HL-60 (cell line): ENCODE measurements at regions not wholly inside any gene's neighbourhood (a gene's known extent, or its start where the extent isn't known, plus 50 kb on each side); places are given as distances from the start of the nearest gene placed in this dataset.

ENCODE experiments used
- DNase-seq, 2 experiments: peaks; one replicate each; pipeline ENCODE4 v3.0.0-alpha.2; 2010 to 2020; ENCODE audit warnings: low read depth in 1 of 2, low spot score in 1 of 2
- H3K27ac ChIP-seq: fragments of 250-450 bp; sonication (Bioruptor Pico); replicated peaks from 2 replicates; pipeline ENCODE4 v1.5.1; 2020; ENCODE audit warnings: mild to moderate bottlenecking, moderate library complexity
- H3K27me3 ChIP-seq: fragments of 250-450 bp; sonication (Bioruptor Pico); 2 replicates; pipeline ENCODE4 v1.5.1; 2021; ENCODE audit warnings: mild to moderate bottlenecking, moderate library complexity; ENCODE audit not compliant: insufficient read depth, poor library complexity, severe bottlenecking
- H3K4me3 ChIP-seq: replicated peaks from 2 replicates; pipeline ENCODE4 v1.5.1; 2011; ENCODE audit warnings: mild to moderate bottlenecking, control low read depth, low read length; ENCODE audit not compliant: insufficient read depth
- CTCF ChIP-seq: IDR thresholded peaks from one replicate; pipeline ENCODE4 v1.5.1; 2011; ENCODE audit warnings: low read length, control low read depth, inconsistent platforms; ENCODE audit not compliant: insufficient read depth
- GABPA ChIP-seq: IDR thresholded peaks from 2 replicates; pipeline ENCODE4 v1.6.1; 2012; ENCODE audit warnings: low read depth
- POLR2AphosphoS5 ChIP-seq: IDR thresholded peaks from 2 replicates; pipeline ENCODE4 v1.6.1; 2012; ENCODE audit warnings: low read depth
- SPI1 ChIP-seq: IDR thresholded peaks from 2 replicates; pipeline ENCODE4 v1.6.1; 2012; ENCODE audit warnings: low read depth, mild to moderate bottlenecking, borderline replicate concordance
- TF ChIP-seq, protein P1 (sequence below): IDR thresholded peaks from 2 replicates; pipeline ENCODE4 v1.6.1; 2012; ENCODE audit warnings: low read depth; ENCODE audit not compliant: insufficient replicate concordance

- Histone ChIP-seq H3K27me3 (no peaks in the 10 kb centered on the region), H3K4me3 (no peak overlapping the region), H3K27ac (no peak overlapping the region)
- TF ChIP-seq CTCF, result no peak
- no peak for TF ChIP-seq GABPA
- TF ChIP-seq, protein P1, sequence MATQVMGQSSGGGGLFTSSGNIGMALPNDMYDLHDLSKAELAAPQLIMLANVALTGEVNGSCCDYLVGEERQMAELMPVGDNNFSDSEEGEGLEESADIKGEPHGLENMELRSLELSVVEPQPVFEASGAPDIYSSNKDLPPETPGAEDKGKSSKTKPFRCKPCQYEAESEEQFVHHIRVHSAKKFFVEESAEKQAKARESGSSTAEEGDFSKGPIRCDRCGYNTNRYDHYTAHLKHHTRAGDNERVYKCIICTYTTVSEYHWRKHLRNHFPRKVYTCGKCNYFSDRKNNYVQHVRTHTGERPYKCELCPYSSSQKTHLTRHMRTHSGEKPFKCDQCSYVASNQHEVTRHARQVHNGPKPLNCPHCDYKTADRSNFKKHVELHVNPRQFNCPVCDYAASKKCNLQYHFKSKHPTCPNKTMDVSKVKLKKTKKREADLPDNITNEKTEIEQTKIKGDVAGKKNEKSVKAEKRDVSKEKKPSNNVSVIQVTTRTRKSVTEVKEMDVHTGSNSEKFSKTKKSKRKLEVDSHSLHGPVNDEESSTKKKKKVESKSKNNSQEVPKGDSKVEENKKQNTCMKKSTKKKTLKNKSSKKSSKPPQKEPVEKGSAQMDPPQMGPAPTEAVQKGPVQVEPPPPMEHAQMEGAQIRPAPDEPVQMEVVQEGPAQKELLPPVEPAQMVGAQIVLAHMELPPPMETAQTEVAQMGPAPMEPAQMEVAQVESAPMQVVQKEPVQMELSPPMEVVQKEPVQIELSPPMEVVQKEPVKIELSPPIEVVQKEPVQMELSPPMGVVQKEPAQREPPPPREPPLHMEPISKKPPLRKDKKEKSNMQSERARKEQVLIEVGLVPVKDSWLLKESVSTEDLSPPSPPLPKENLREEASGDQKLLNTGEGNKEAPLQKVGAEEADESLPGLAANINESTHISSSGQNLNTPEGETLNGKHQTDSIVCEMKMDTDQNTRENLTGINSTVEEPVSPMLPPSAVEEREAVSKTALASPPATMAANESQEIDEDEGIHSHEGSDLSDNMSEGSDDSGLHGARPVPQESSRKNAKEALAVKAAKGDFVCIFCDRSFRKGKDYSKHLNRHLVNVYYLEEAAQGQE, result no peak
- TF ChIP-seq POLR2AphosphoS5, result no peak
- TF ChIP-seq SPI1, result no peak
- no peak for DNase-seq
These were observed 247.1 kb upstream of the CCNG1 start for GRCh38 chr5:163190283-163190682.

DNA sequence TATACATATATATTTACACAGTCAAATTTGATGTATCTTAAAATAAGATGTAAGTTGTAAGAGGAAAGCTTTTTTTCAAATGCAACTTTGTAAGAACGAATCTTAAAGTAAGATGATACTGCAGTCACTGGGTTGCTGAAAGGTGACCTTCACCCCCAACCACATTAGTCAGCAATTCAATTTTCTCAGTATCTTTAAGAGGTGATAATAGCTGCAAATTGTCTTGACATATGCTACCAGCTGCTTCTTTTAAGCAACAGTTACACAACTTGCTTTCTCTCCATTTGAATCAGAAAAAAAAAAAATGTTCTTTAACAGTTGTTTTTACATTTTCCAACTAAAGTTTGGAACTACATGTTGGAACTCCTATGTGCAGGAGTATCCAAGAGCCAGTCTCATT lies 246.6 kb upstream of the CCNG1 start:
- TF ChIP-seq GABPA (no peak), SPI1 (no peak), POLR2AphosphoS5 (no peak), CTCF (no peak)
- TF ChIP-seq, protein P1, result no peak
- no peak for DNase-seq
- Histone ChIP-seq H3K4me3 (no peak overlapping the region), H3K27me3 (no peaks in the 10 kb centered on the region), H3K27ac (no peak overlapping the region)

GRCh38 chr5:163193886-163194285 lies 243.5 kb upstream of the CCNG1 start:
- Histone ChIP-seq H3K4me3 (no peak overlapping the region), H3K27ac (no peak overlapping the region), H3K27me3 (no peaks in the 10 kb centered on the region)
- TF ChIP-seq CTCF (no peak), SPI1 (no peak), POLR2AphosphoS5 (no peak), GABPA (no peak)
- TF ChIP-seq, protein P1, result no peak
- no peak for DNase-seq
